ENCODE measurements at regions not wholly inside any gene's neighbourhood (a gene's known extent, or its start where the extent isn't known, plus 50 kb on each side); places are given as distances from the start of the nearest gene placed in this dataset.

GRCh38 chr9:7871977-7872730 lies 72.6 kb upstream of the DMAC1 start:
- DNase-seq (ENCODE audit: low spot score), result no peak

DNA sequence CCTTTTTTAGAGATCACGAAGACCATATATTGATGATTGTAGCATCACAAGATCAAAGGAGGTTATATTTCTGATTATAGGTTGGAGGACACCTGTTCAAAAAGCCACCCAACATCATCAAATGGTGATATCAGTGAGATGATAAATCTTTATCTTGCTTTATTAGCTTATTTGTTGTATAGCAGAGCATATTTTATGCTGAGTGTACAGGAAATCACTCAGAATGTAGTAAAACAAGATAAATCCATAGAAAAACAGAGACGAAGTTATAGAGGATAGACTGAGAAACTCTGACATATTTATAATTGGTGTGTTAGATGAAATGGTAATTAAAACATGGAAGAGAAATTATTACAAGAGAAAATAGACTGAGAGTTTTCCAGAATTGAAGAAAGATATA lies 69.8 kb upstream of the DMAC1 start:
- DNase-seq (ENCODE audit: low spot score), result no peak

- DNase-seq (ENCODE audit: low spot score), result no peak
Observed at GRCh38 chr9:7862170-7862569, 62.6 kb upstream of the DMAC1 start.

DNA sequence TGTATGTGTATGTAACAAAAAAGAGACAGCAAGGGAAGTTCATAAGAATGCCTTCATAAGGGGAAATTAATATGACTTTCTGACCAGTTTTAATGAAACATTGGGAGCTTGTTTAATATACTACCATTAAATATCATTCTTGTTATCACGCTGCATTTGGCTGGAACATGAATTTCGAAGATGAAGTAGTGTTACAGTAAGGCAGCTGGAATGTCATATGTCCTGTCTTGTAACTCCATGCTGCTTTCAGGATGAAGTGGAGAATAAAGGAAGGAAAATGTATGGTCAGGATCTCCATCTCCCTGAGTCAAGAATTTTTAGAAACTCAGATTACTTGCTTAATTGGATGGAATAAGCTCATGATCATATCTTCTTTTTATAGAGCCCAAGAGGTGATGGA lies 61.5 kb upstream of the DMAC1 start:
- DNase-seq (ENCODE audit: low spot score), result no peak

GRCh38 chr9:7860335-7860709 lies 60.7 kb upstream of the DMAC1 start:
- DNase-seq (ENCODE audit: low spot score), result no peak

GRCh38 chr9:7859701-7860334 lies 60.2 kb upstream of the DMAC1 start:
- DNase-seq (ENCODE audit: low spot score), result no peak

DNA sequence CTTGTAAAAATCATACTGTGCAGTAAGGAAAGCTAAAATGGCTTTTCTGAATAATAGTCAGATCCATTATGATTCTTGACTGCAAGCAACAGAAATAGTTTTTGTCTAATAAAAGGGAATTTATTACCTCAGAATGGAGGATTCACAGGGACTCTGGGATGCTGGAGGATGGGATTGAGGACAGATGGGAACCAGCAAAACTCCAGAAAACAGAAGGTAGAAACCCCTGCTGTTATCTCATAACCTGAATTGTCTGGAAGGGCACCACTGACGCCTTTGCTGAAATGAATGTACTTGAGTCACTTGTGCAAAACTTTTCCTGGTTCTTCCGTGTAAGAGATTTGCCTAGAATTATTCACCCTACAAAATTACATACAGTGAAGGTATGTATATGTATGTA lies 58.6 kb upstream of the DMAC1 start:
- no peak for DNase-seq (ENCODE audit: low spot score)

- no peak for DNase-seq (ENCODE audit: low spot score)
Observed at GRCh38 chr9:7854763-7855162, 55.2 kb upstream of the DMAC1 start.

Measured in iPS-NIHi11 (cell line).